ENCODE measurements at regions not wholly inside any gene's neighbourhood (a gene's known extent, or its start where the extent isn't known, plus 50 kb on each side); places are given as distances from the start of the nearest gene placed in this dataset.
"Not testable (repeated sequence)": the region's sequence is repeated elsewhere in the genome, so short reads cannot be mapped to it uniquely, and the experiment has no call there.

- Mint-ChIP-seq H3K4me1 (no peaks in the 10 kb centered on the region), H3K27me3 (ENCODE audit: low read depth) (no peaks in the 10 kb centered on the region), H3K36me3 (no peaks in the 10 kb centered on the region), H3K4me3 (no peak overlapping the region), H3K9me3 (0 out of 2 replicates have a peak, but pooled peaks cover 3% of the 10 kb centered on the region), H3K27ac (no peak overlapping the region)
- TF ChIP-seq FOXJ3 (CRISPR knock-in tag; IDR thresholded peaks at IDR 0.05; ENCODE audit: borderline replicate concordance) (no peak), ZNF512 (CRISPR knock-in tag; IDR thresholded peaks at IDR 0.05; ENCODE audit: borderline replicate concordance) (no peak), SMAD3 (CRISPR knock-in tag; IDR thresholded peaks at IDR 0.05; ENCODE audit: borderline replicate concordance) (no peak)
- TF ChIP-seq, protein P1, sequence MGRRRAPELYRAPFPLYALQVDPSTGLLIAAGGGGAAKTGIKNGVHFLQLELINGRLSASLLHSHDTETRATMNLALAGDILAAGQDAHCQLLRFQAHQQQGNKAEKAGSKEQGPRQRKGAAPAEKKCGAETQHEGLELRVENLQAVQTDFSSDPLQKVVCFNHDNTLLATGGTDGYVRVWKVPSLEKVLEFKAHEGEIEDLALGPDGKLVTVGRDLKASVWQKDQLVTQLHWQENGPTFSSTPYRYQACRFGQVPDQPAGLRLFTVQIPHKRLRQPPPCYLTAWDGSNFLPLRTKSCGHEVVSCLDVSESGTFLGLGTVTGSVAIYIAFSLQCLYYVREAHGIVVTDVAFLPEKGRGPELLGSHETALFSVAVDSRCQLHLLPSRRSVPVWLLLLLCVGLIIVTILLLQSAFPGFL (CRISPR knock-in tag; IDR thresholded peaks at IDR 0.05; ENCODE audit: borderline replicate concordance): no peak
- no peak for ATAC-seq
- POLR2A ChIA-PET: interaction anchor here (1.1 kb wide), 1 partner anchor 8 kb away, joined by 3 read pairs; no protein-coding TSS in a partner anchor
- CTCF ChIA-PET: no interaction called here
- no peak for DNase-seq (ENCODE audit: low spot score)
These were observed 92.4 kb upstream of the CDYL2 start for GRCh38 chr16:80896776-80897175.

DNA sequence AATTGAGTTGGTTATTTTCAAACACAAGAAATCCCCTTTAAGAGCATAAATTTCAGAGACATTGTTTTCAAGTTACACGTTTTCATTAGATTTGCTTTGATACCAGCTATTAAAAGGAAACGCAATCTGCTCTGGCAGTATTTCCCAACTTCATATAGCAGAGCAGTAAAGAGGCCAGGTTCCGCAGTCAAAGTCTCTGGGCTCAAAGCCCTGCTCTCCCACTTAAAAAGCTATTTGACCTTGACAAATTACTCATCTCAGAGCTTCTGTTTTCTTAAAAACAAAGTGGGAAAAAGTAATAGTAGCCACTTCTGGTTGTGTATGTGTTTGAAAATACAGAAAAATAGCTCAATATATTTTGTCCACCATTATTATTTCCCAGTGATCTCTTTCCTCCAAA lies 89.7 kb upstream of the CDYL2 start:
- CTCF ChIA-PET: interaction anchor here (1.2 kb wide), 2 partner anchors 142 to 355 kb away, joined by 3 to 4 read pairs; partner anchors contain the start of gene ATMIN

DNA sequence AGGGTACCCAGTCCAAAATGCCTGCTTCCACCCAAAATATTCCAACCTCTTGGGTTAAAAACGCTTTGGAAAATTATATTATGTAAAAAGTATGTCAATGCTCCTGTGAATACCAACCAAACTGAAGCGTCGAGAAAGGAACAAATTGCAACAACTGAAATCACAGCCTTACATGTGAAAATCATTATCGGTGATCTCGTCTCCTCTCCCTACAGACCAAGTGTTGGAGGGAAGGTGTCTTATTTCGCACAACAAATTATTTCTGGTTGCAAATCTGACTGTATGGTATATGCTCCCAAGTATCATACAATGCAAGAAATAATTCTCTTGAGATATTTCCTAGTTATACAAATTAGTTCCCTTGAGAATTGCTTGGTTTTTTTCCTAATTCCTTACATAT lies 89.3 kb upstream of the CDYL2 start:
- Mint-ChIP-seq H3K9me3 (0 out of 2 replicates have a peak, but pooled peaks cover 3% of the 10 kb centered on the region), H3K4me1 (no peaks in the 10 kb centered on the region), H3K4me3 (no peak overlapping the region), H3K27me3 (ENCODE audit: low read depth) (no peaks in the 10 kb centered on the region), H3K27ac (no peak overlapping the region), H3K36me3 (no peaks in the 10 kb centered on the region)
- ChIA-PET CTCF (interaction anchor here (1.2 kb wide), 2 partner anchors 142 to 355 kb away, joined by 3 to 4 read pairs; partner anchors contain the start of gene ATMIN), POLR2A (no interaction called here)
- no peak for ATAC-seq
- no peak for TF ChIP-seq CBFB (CRISPR knock-in tag; IDR thresholded peaks at IDR 0.05; ENCODE audit: low read depth)
- TF ChIP-seq, protein P2, sequence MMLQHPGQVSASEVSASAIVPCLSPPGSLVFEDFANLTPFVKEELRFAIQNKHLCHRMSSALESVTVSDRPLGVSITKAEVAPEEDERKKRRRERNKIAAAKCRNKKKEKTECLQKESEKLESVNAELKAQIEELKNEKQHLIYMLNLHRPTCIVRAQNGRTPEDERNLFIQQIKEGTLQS (CRISPR knock-in tag; conservative IDR thresholded peaks at IDR 0.05): no peak
- TF ChIP-seq, protein P3, sequence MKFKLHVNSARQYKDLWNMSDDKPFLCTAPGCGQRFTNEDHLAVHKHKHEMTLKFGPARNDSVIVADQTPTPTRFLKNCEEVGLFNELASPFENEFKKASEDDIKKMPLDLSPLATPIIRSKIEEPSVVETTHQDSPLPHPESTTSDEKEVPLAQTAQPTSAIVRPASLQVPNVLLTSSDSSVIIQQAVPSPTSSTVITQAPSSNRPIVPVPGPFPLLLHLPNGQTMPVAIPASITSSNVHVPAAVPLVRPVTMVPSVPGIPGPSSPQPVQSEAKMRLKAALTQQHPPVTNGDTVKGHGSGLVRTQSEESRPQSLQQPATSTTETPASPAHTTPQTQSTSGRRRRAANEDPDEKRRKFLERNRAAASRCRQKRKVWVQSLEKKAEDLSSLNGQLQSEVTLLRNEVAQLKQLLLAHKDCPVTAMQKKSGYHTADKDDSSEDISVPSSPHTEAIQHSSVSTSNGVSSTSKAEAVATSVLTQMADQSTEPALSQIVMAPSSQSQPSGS (CRISPR knock-in tag; IDR thresholded peaks at IDR 0.05; ENCODE audit: borderline replicate concordance, low read depth): no peak
- no peak for TF ChIP-seq TCF7 (CRISPR knock-in tag; IDR thresholded peaks at IDR 0.05; ENCODE audit: low read depth)
- TF ChIP-seq IRF2 (CRISPR knock-in tag; IDR thresholded peaks at IDR 0.05; ENCODE audit: borderline replicate concordance, low read depth): no peak
- DNase-seq (ENCODE audit: low spot score): no peak

More for the DNA sequence above, 89.7 kb upstream of the CDYL2 start:
- POLR2A ChIA-PET: no interaction called here
- Mint-ChIP-seq H3K27me3 (ENCODE audit: low read depth) (no peaks in the 10 kb centered on the region), H3K9me3 (0 out of 2 replicates have a peak, but pooled peaks cover 3% of the 10 kb centered on the region), H3K4me3 (no peak overlapping the region), H3K36me3 (no peaks in the 10 kb centered on the region), H3K27ac (no peak overlapping the region), H3K4me1 (no peaks in the 10 kb centered on the region)
- no peak for DNase-seq (ENCODE audit: low spot score)
- TF ChIP-seq, protein P4, sequence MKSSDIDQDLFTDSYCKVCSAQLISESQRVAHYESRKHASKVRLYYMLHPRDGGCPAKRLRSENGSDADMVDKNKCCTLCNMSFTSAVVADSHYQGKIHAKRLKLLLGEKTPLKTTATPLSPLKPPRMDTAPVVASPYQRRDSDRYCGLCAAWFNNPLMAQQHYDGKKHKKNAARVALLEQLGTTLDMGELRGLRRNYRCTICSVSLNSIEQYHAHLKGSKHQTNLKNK (CRISPR knock-in tag; IDR thresholded peaks at IDR 0.05): no peak
- TF ChIP-seq IRF2 (CRISPR knock-in tag; IDR thresholded peaks at IDR 0.05; ENCODE audit: borderline replicate concordance, low read depth) (no peak), ZNF263 (CRISPR knock-in tag; IDR thresholded peaks at IDR 0.05; ENCODE audit: low read depth) (no peak), CTCF (IDR thresholded peaks at IDR 0.05) (no peak), SP1 (CRISPR knock-in tag; conservative IDR thresholded peaks at IDR 0.05) (no peak), FOXP1 (CRISPR knock-in tag; IDR thresholded peaks at IDR 0.05; ENCODE audit: borderline replicate concordance) (no peak)
- TF ChIP-seq, protein P1 (CRISPR knock-in tag; IDR thresholded peaks at IDR 0.05; ENCODE audit: borderline replicate concordance): no peak
- no peak for ATAC-seq

- H3K9me3 Mint-ChIP-seq; H3K4me1 Mint-ChIP-seq; H3K4me3 Mint-ChIP-seq; H3K27ac Mint-ChIP-seq; DNase-seq (ENCODE audit: low spot score); ATAC-seq; POLR2A ChIA-PET; H3K36me3 Mint-ChIP-seq; CTCF ChIA-PET; H3K27me3 Mint-ChIP-seq (ENCODE audit: low read depth): not testable (repeated sequence)
These were observed 88.0 kb upstream of the CDYL2 start for GRCh38 chr16:80892395-80892794.

Measured in WTC11 (cell line).